ENCODE measurements at regions not wholly inside any gene's neighbourhood (a gene's known extent, or its start where the extent isn't known, plus 50 kb on each side); places are given as distances from the start of the nearest gene placed in this dataset.
"Not testable (repeated sequence)": the region's sequence is repeated elsewhere in the genome, so short reads cannot be mapped to it uniquely, and the experiment has no call there.

- H3K9me2 ChIP-seq (replicated peaks; ENCODE audit: insufficient read depth, low read length) = no peaks in the 10 kb centered on the region
- H3K79me2 ChIP-seq (ENCODE audit: low read length) = no peaks in the 10 kb centered on the region
- H3K27me3 ChIP-seq (ENCODE audit: low read length) = no peaks in the 10 kb centered on the region
- H3K36me3 ChIP-seq (ENCODE audit: insufficient read depth, low read length) = no peaks in the 10 kb centered on the region
- no peaks in the 10 kb centered on the region for H3K4me1 ChIP-seq (ENCODE audit: low read length)
- no peak overlapping the region for H3K9ac ChIP-seq (ENCODE audit: low read length)
- no peak overlapping the region for H2AFZ ChIP-seq (ENCODE audit: low read length)
- H3K4me3 ChIP-seq (ENCODE audit: low read length) = no peak overlapping the region
- no peak overlapping the region for H3K27ac ChIP-seq (ENCODE audit: low read length)
- no peak for DNase-seq
- H3K4me2 ChIP-seq (ENCODE audit: low read depth, low read length, poor library complexity, severe bottlenecking) = no peak overlapping the region
- no peaks in the 10 kb centered on the region for H3K9me3 ChIP-seq (ENCODE audit: low read length)
- H4K20me1 ChIP-seq (ENCODE audit: insufficient read depth, low read depth, low read length) = no peaks in the 10 kb centered on the region
Observed at GRCh38 chr6:4664911-4665310, 111.3 kb upstream of the CDYL start.

GRCh38 chr6:4664117-4664626, 112.0 kb upstream of the CDYL start:
- H3K27me3 ChIP-seq (ENCODE audit: low read length) = no peaks in the 10 kb centered on the region
- H3K9me2 ChIP-seq (replicated peaks; ENCODE audit: insufficient read depth, low read length) = no peaks in the 10 kb centered on the region
- no peak overlapping the region for H3K4me2 ChIP-seq (ENCODE audit: low read depth, low read length, poor library complexity, severe bottlenecking)
- H3K4me3 ChIP-seq (ENCODE audit: low read length) = no peak overlapping the region
- no peaks in the 10 kb centered on the region for H3K79me2 ChIP-seq (ENCODE audit: low read length)
- H3K27ac ChIP-seq (ENCODE audit: low read length) = no peak overlapping the region
- H4K20me1 ChIP-seq (ENCODE audit: insufficient read depth, low read depth, low read length) = no peaks in the 10 kb centered on the region
- H3K36me3 ChIP-seq (ENCODE audit: insufficient read depth, low read length) = no peaks in the 10 kb centered on the region
- no peak for DNase-seq
- H2AFZ ChIP-seq (ENCODE audit: low read length) = no peak overlapping the region
- no peaks in the 10 kb centered on the region for H3K9me3 ChIP-seq (ENCODE audit: low read length)
- no peak overlapping the region for H3K9ac ChIP-seq (ENCODE audit: low read length)
- H3K4me1 ChIP-seq (ENCODE audit: low read length) = no peaks in the 10 kb centered on the region

GRCh38 chr6:4662886-4663285, 113.3 kb upstream of the CDYL start:
- DNase-seq = no peak
- Histone ChIP-seq H3K4me2 (ENCODE audit: low read depth, low read length, poor library complexity, severe bottlenecking) (no peak overlapping the region), H3K9ac (ENCODE audit: low read length) (no peak overlapping the region), H3K4me3 (ENCODE audit: low read length) (no peak overlapping the region), H3K9me3 (ENCODE audit: low read length) (no peaks in the 10 kb centered on the region), H2AFZ (ENCODE audit: low read length) (no peak overlapping the region), H3K4me1 (ENCODE audit: low read length) (no peaks in the 10 kb centered on the region), H3K27ac (ENCODE audit: low read length) (no peak overlapping the region), H3K9me2 (replicated peaks; ENCODE audit: insufficient read depth, low read length) (no peaks in the 10 kb centered on the region), H3K36me3 (ENCODE audit: insufficient read depth, low read length) (no peaks in the 10 kb centered on the region), H3K27me3 (ENCODE audit: low read length) (no peaks in the 10 kb centered on the region), H3K79me2 (ENCODE audit: low read length) (no peaks in the 10 kb centered on the region), H4K20me1 (ENCODE audit: insufficient read depth, low read depth, low read length) (no peaks in the 10 kb centered on the region)

GRCh38 chr6:4661391-4661790, 114.8 kb upstream of the CDYL start:
- Histone ChIP-seq H3K9me2 (replicated peaks; ENCODE audit: insufficient read depth, low read length) (no peaks in the 10 kb centered on the region), H4K20me1 (ENCODE audit: insufficient read depth, low read depth, low read length) (no peaks in the 10 kb centered on the region), H3K36me3 (ENCODE audit: insufficient read depth, low read length) (no peaks in the 10 kb centered on the region), H3K4me3 (ENCODE audit: low read length) (no peak overlapping the region), H2AFZ (ENCODE audit: low read length) (no peak overlapping the region), H3K4me1 (ENCODE audit: low read length) (no peaks in the 10 kb centered on the region), H3K27me3 (ENCODE audit: low read length) (no peaks in the 10 kb centered on the region), H3K9ac (ENCODE audit: low read length) (no peak overlapping the region), H3K4me2 (ENCODE audit: low read depth, low read length, poor library complexity, severe bottlenecking) (no peak overlapping the region), H3K79me2 (ENCODE audit: low read length) (no peaks in the 10 kb centered on the region), H3K27ac (ENCODE audit: low read length) (no peak overlapping the region), H3K9me3 (ENCODE audit: low read length) (no peaks in the 10 kb centered on the region)
- DNase-seq = no peak

GRCh38 chr6:4660377-4661321, 115.6 kb upstream of the CDYL start:
- Histone ChIP-seq H3K27me3 (ENCODE audit: low read length) (no peaks in the 10 kb centered on the region), H3K9me3 (ENCODE audit: low read length) (no peaks in the 10 kb centered on the region), H3K27ac (ENCODE audit: low read length) (no peak overlapping the region), H3K9ac (ENCODE audit: low read length) (no peak overlapping the region), H3K4me3 (ENCODE audit: low read length) (no peak overlapping the region), H3K79me2 (ENCODE audit: low read length) (no peaks in the 10 kb centered on the region), H3K4me2 (ENCODE audit: low read depth, low read length, poor library complexity, severe bottlenecking) (no peak overlapping the region), H3K4me1 (ENCODE audit: low read length) (no peaks in the 10 kb centered on the region), H3K9me2 (replicated peaks; ENCODE audit: insufficient read depth, low read length) (no peaks in the 10 kb centered on the region), H3K36me3 (ENCODE audit: insufficient read depth, low read length) (no peaks in the 10 kb centered on the region), H4K20me1 (ENCODE audit: insufficient read depth, low read depth, low read length) (no peaks in the 10 kb centered on the region), H2AFZ (ENCODE audit: low read length) (no peak overlapping the region)
- no peak for DNase-seq

GRCh38 chr6:4659719-4660118, 116.5 kb upstream of the CDYL start:
- not testable (repeated sequence) for H3K27ac ChIP-seq (ENCODE audit: low read length); H3K27me3 ChIP-seq (ENCODE audit: low read length); H3K4me3 ChIP-seq (ENCODE audit: low read length); H3K4me1 ChIP-seq (ENCODE audit: low read length); H3K4me2 ChIP-seq (ENCODE audit: low read depth, low read length, poor library complexity, severe bottlenecking); H3K9me3 ChIP-seq (ENCODE audit: low read length); H2AFZ ChIP-seq (ENCODE audit: low read length); H3K79me2 ChIP-seq (ENCODE audit: low read length); H4K20me1 ChIP-seq (ENCODE audit: insufficient read depth, low read depth, low read length); H3K9me2 ChIP-seq (replicated peaks; ENCODE audit: insufficient read depth, low read length); DNase-seq; H3K9ac ChIP-seq (ENCODE audit: low read length); H3K36me3 ChIP-seq (ENCODE audit: insufficient read depth, low read length)

- no peak for DNase-seq
- H3K79me2 ChIP-seq (ENCODE audit: low read length) = no peaks in the 10 kb centered on the region
- no peak overlapping the region for H3K4me2 ChIP-seq (ENCODE audit: low read depth, low read length, poor library complexity, severe bottlenecking)
- no peaks in the 10 kb centered on the region for H3K9me3 ChIP-seq (ENCODE audit: low read length)
- no peaks in the 10 kb centered on the region for H4K20me1 ChIP-seq (ENCODE audit: insufficient read depth, low read depth, low read length)
- H3K36me3 ChIP-seq (ENCODE audit: insufficient read depth, low read length) = no peaks in the 10 kb centered on the region
- no peaks in the 10 kb centered on the region for H3K9me2 ChIP-seq (replicated peaks; ENCODE audit: insufficient read depth, low read length)
- no peaks in the 10 kb centered on the region for H3K27me3 ChIP-seq (ENCODE audit: low read length)
- no peak overlapping the region for H3K9ac ChIP-seq (ENCODE audit: low read length)
- H3K4me1 ChIP-seq (ENCODE audit: low read length) = no peaks in the 10 kb centered on the region
- no peak overlapping the region for H3K27ac ChIP-seq (ENCODE audit: low read length)
- no peak overlapping the region for H3K4me3 ChIP-seq (ENCODE audit: low read length)
- H2AFZ ChIP-seq (ENCODE audit: low read length) = no peak overlapping the region
Observed at GRCh38 chr6:4658486-4658885, 117.7 kb upstream of the CDYL start.

- H3K9ac ChIP-seq (ENCODE audit: low read length) = no peak overlapping the region
- H3K27ac ChIP-seq (ENCODE audit: low read length) = no peak overlapping the region
- H3K9me2 ChIP-seq (replicated peaks; ENCODE audit: insufficient read depth, low read length) = no peaks in the 10 kb centered on the region
- no peak overlapping the region for H3K4me2 ChIP-seq (ENCODE audit: low read depth, low read length, poor library complexity, severe bottlenecking)
- H3K36me3 ChIP-seq (ENCODE audit: insufficient read depth, low read length) = no peaks in the 10 kb centered on the region
- no peaks in the 10 kb centered on the region for H3K9me3 ChIP-seq (ENCODE audit: low read length)
- H3K79me2 ChIP-seq (ENCODE audit: low read length) = no peaks in the 10 kb centered on the region
- H3K27me3 ChIP-seq (ENCODE audit: low read length) = no peaks in the 10 kb centered on the region
- H2AFZ ChIP-seq (ENCODE audit: low read length) = no peak overlapping the region
- no peak for DNase-seq
- no peak overlapping the region for H3K4me3 ChIP-seq (ENCODE audit: low read length)
- no peaks in the 10 kb centered on the region for H4K20me1 ChIP-seq (ENCODE audit: insufficient read depth, low read depth, low read length)
- no peaks in the 10 kb centered on the region for H3K4me1 ChIP-seq (ENCODE audit: low read length)
Observed at GRCh38 chr6:4656106-4656505, 120.1 kb upstream of the CDYL start.
